ENCODE measurements at regions not wholly inside any gene's neighbourhood (a gene's known extent, or its start where the extent isn't known, plus 50 kb on each side); places are given as distances from the start of the nearest gene placed in this dataset.

DNA sequence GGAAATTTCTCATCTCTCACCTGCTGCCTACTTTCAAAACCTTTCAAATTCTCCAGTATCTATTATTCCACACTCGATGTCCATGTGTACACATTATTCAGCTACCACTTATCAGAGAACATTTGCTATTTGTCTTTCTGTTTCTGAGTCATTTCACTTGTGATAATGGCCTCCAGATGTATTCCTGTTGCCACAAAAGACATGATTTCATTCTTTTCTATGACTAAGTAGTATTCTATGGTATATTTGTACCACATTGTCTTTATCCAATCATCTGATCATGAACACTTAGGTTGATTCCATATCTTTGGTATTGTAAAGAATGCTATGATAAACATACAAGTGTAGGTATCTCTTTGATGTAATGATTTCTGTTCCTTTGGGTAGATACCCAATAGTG, 310.1 kb upstream of the SPOCK3 start:
- TF ChIP-seq, protein P1, sequence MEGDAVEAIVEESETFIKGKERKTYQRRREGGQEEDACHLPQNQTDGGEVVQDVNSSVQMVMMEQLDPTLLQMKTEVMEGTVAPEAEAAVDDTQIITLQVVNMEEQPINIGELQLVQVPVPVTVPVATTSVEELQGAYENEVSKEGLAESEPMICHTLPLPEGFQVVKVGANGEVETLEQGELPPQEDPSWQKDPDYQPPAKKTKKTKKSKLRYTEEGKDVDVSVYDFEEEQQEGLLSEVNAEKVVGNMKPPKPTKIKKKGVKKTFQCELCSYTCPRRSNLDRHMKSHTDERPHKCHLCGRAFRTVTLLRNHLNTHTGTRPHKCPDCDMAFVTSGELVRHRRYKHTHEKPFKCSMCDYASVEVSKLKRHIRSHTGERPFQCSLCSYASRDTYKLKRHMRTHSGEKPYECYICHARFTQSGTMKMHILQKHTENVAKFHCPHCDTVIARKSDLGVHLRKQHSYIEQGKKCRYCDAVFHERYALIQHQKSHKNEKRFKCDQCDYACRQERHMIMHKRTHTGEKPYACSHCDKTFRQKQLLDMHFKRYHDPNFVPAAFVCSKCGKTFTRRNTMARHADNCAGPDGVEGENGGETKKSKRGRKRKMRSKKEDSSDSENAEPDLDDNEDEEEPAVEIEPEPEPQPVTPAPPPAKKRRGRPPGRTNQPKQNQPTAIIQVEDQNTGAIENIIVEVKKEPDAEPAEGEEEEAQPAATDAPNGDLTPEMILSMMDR (IDR thresholded peaks at IDR 0.05): no peak
- TF ChIP-seq POLR2A (IDR thresholded peaks at IDR 0.05) (no peak), EP300 (IDR thresholded peaks at IDR 0.05) (no peak)

Data from ovary (tissue), 3 donors.